Activated T-helper 17 cell treated with anti-CD3 and anti-CD28 coated beads, Interleukin-2, amount 50 U/mL, for 72 hours (primary cell): ENCODE measurements at regions not wholly inside any gene's neighbourhood (a gene's known extent, or its start where the extent isn't known, plus 50 kb on each side); places are given as distances from the start of the nearest gene placed in this dataset.

ENCODE experiments used
- ATAC-seq: fragments of 150-1000 bp; cut with Tn5 transposase; replicated peaks from 2 replicates; pipeline ENCODE4 v1.10.0; 2021; ENCODE audit warnings: mild to moderate bottlenecking, moderate library complexity
- H3K27ac Mint-ChIP-seq: one replicate; pipeline ENCODE4 v1.8.0; 2022; ENCODE audit warnings: mixed read lengths
- H3K27me3 Mint-ChIP-seq: one replicate; pipeline ENCODE4 v1.8.0; 2022; ENCODE audit warnings: mixed read lengths
- H3K36me3 Mint-ChIP-seq: one replicate; pipeline ENCODE4 v1.8.0; 2022; ENCODE audit warnings: low read depth, mild to moderate bottlenecking, mixed read lengths
- H3K4me1 Mint-ChIP-seq: one replicate; pipeline ENCODE4 v1.8.0; 2022; ENCODE audit warnings: mixed read lengths
- H3K4me3 Mint-ChIP-seq: one replicate; pipeline ENCODE4 v1.8.0; 2022; ENCODE audit warnings: mild to moderate bottlenecking, mixed read lengths
- H3K9me3 Mint-ChIP-seq: one replicate; pipeline ENCODE4 v1.8.0; 2022; ENCODE audit warnings: mixed read lengths

DNA sequence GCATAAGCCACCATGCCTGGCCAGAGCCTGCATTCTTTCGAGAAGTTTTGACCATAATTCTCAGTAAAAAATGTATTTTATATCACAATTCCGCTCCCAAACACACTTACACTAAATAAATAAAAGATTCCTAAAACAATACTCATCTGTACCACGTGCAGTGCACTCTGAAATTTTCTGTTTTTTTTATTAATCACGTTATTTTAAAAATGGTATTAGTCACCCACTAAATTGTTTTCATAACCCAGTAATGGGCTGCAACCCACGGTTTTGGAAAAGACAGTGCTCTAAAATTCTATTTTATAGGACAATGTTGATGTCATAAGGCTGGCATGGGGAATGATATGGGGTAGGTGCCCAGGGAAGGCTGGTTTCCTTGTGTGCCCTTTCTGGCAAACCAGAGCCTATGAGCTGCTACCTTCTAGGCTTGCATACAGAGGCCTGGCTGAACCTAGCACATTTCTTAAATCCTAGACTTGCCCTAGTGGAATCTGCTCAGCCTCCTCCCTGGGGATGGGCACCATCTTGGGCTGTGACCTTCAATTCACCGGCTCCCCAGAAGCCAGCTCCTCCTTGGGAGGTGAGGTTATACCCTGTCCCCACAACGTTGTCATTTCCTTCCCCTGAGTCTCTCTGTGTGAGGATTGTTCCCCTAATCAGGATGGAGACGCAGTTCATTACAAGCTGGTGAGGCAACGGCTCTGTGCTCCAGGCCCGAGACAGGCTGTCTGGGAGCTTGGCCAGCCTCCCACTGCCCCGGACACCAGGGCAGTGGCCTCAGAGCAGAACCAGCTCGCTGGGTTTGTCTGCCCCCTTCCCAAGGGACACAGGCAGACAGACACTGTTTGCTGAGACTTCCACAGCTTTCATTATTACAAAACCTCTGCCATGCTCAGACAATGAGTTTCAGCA, 116.5 kb upstream of the NAV2 start:
- no peaks in the 10 kb centered on the region for H3K36me3 Mint-ChIP-seq

DNA sequence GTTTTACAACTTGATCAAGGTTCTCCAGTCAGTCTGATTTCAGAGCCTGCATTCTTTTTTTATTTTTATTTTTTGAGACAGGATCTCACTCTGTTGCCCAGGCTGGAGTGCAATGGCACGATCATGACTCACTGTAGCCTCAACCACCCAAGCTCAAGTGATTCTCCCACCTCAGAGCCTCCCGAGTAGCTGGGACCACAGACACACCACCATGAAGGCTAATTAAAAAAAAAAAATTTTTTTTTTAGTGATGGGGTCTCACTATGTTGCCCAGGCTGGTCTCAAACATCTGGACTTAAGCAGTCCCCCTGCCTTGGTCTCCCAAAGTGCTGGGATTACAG, 117.2 kb upstream of the NAV2 start:
- Mint-ChIP-seq H3K27ac (no peak overlapping the region), H3K4me3 (no peak overlapping the region), H3K27me3 (peaks cover 11% of the 10 kb centered on the region), H3K9me3 (no peaks in the 10 kb centered on the region), H3K4me1 (no peaks in the 10 kb centered on the region), H3K36me3 (no peaks in the 10 kb centered on the region)
- ATAC-seq, result no peak

More for the DNA sequence above, 116.5 kb upstream of the NAV2 start:
- Mint-ChIP-seq H3K4me3 (no peak overlapping the region), H3K27me3 (peaks cover 14% of the 10 kb centered on the region), H3K4me1 (no peaks in the 10 kb centered on the region), H3K27ac (no peak overlapping the region), H3K9me3 (no peaks in the 10 kb centered on the region)
- ATAC-seq, result no peak

GRCh38 chr11:19594326-19594725, 118.3 kb upstream of the NAV2 start:
- Mint-ChIP-seq H3K36me3 (no peaks in the 10 kb centered on the region), H3K4me1 (no peaks in the 10 kb centered on the region), H3K27ac (no peak overlapping the region), H3K27me3 (peaks cover 15% of the 10 kb centered on the region), H3K4me3 (no peak overlapping the region), H3K9me3 (peaks cover 2% of the 10 kb centered on the region)
- no peak for ATAC-seq

- no peaks in the 10 kb centered on the region for H3K36me3 Mint-ChIP-seq
- peaks cover 4% of the 10 kb centered on the region for H3K9me3 Mint-ChIP-seq
- no peak overlapping the region for H3K4me3 Mint-ChIP-seq
- ATAC-seq, result no peak
- H3K27ac Mint-ChIP-seq, result no peak overlapping the region
- H3K4me1 Mint-ChIP-seq, result no peaks in the 10 kb centered on the region
- peaks cover 17% of the 10 kb centered on the region for H3K27me3 Mint-ChIP-seq
Measured at GRCh38 chr11:19592842-19593241, 119.8 kb upstream of the NAV2 start.

DNA sequence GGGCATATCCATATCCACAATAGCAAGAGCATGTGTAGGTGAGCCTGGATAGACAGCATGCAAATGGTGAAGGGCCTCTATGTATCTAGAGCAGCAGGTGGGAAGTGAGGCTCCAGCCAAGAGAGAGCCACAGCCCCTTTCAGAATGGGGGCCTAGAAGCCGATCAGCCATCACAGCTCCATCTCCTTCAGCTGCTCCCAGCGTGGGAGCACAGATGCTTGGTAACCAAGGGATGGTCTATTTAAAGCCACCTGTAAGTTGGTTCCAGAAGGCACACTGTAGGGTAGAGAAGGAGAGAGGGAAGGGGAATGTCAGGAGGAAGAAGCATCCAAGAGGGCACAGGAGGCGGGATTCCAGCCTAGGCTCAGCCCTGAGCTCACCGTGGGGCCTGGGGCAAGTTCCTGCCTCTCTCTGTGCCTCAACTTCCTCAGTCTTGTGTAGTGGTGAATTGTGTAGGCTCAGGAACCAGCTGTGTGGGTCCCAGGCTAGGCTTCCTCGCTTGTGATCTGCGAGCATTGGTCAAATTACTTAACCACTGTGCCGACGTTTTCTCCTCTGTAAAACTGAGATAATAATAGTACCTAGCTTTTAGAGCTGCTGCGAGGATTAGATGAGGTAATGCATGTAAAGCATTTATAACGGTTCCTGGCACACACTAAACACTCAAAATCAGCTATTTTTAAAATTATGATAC, 122.9 kb upstream of the NAV2 start:
- H3K27me3 Mint-ChIP-seq, result peaks cover 14% of the 10 kb centered on the region
- no peak overlapping the region for H3K4me3 Mint-ChIP-seq
- H3K9me3 Mint-ChIP-seq, result peaks cover 4% of the 10 kb centered on the region
- no peaks in the 10 kb centered on the region for H3K36me3 Mint-ChIP-seq
- H3K27ac Mint-ChIP-seq, result no peak overlapping the region
- ATAC-seq, result no peak
- no peaks in the 10 kb centered on the region for H3K4me1 Mint-ChIP-seq

DNA sequence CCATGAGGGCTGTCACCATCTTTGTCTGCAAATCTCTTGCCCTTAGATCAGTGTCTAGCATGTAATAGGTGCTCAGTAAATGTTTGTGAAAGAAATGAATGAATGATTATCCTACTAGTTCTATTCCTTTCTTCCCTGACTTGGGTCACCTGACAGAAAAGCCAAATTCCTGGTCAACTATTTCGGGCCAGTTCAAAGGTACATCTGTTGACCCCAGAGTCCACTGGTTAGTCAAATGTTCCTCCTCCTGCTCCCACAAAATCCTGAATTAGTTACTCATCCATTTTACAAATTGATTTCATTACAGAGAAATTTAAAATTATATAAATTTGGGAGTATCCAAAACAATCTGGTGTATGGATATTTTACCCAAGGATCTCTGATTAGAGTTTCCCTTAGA, 124.7 kb upstream of the NAV2 start:
- no peak for ATAC-seq
- Mint-ChIP-seq H3K27ac (no peak overlapping the region), H3K4me1 (no peaks in the 10 kb centered on the region), H3K4me3 (no peak overlapping the region), H3K27me3 (peaks cover 11% of the 10 kb centered on the region), H3K36me3 (no peaks in the 10 kb centered on the region), H3K9me3 (peaks cover 4% of the 10 kb centered on the region)

DNA sequence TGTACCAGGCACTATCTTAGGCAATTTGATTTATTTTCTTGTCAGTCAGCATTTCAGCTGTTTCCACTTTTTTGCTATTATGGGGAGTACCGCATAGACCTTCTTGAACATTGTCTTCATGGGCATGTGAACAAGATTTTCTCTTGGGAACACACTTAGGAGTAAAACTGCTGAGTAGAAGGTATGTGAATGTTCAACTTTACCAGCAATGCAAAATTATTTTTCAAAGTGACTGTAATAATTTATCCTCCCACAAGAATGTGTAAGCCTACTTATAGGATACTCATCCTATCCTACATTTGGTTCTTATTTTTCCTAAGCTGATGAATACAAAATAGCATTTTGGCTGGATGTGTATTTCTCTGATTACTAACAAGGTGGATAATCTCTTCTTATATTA, 132.0 kb upstream of the NAV2 start:
- no peak overlapping the region for H3K4me3 Mint-ChIP-seq
- no peak for ATAC-seq
- H3K27ac Mint-ChIP-seq, result no peak overlapping the region
- H3K9me3 Mint-ChIP-seq, result no peaks in the 10 kb centered on the region
- no peaks in the 10 kb centered on the region for H3K27me3 Mint-ChIP-seq
- no peaks in the 10 kb centered on the region for H3K4me1 Mint-ChIP-seq
- H3K36me3 Mint-ChIP-seq, result no peaks in the 10 kb centered on the region

GRCh38 chr11:19579957-19580356, 132.7 kb upstream of the NAV2 start:
- H3K27me3 Mint-ChIP-seq, result no peaks in the 10 kb centered on the region
- H3K36me3 Mint-ChIP-seq, result no peaks in the 10 kb centered on the region
- ATAC-seq, result no peak
- H3K4me1 Mint-ChIP-seq, result no peaks in the 10 kb centered on the region
- no peak overlapping the region for H3K4me3 Mint-ChIP-seq
- H3K27ac Mint-ChIP-seq, result no peak overlapping the region
- H3K9me3 Mint-ChIP-seq, result no peaks in the 10 kb centered on the region

GRCh38 chr11:19578871-19579270, 133.8 kb upstream of the NAV2 start:
- Mint-ChIP-seq H3K27me3 (no peaks in the 10 kb centered on the region), H3K9me3 (no peaks in the 10 kb centered on the region)
- ATAC-seq, result no peak

DNA sequence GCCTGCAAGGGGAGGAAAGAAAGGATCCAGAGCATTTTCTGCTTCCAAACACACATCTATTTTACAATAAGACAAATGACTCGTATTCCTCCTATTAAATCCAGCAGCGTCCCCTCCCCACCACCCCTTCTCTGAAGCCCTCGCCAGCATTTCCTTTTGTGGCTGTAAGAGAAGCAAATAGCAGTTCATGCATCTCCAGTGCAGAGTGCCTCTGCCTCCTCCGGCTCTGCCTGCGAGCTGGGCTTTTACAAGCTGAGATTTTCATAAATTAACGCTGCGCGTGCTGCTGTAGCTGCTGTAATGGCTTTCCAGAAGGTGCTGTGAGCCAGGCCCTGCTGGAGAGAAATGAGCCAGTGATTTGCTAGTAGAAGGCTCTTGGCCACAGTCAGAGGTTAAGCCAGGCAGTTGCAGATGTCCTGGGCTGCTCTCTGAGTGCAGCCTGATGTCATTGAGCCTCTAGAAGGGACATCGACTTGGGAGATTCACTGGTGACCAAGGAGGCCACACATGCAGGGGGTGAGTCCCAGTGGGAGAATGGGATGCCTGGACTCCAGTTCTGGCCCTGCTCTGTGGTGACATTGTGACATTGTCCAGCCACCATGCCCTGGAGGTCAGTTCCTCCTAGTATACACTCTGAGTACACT, 134.5 kb upstream of the NAV2 start:
- H3K4me3 Mint-ChIP-seq, result no peak overlapping the region
- no peaks in the 10 kb centered on the region for H3K4me1 Mint-ChIP-seq
- ATAC-seq, result no peak
- H3K27ac Mint-ChIP-seq, result no peak overlapping the region
- no peaks in the 10 kb centered on the region for H3K9me3 Mint-ChIP-seq
- H3K27me3 Mint-ChIP-seq, result no peaks in the 10 kb centered on the region
- no peaks in the 10 kb centered on the region for H3K36me3 Mint-ChIP-seq

More at GRCh38 chr11:19578871-19579270, 133.8 kb upstream of the NAV2 start:
- Mint-ChIP-seq H3K4me1 (no peaks in the 10 kb centered on the region), H3K27ac (no peak overlapping the region), H3K4me3 (no peak overlapping the region), H3K36me3 (no peaks in the 10 kb centered on the region)

GRCh38 chr11:19577391-19577975, 135.2 kb upstream of the NAV2 start:
- Mint-ChIP-seq H3K4me3 (no peak overlapping the region), H3K27me3 (no peaks in the 10 kb centered on the region), H3K9me3 (no peaks in the 10 kb centered on the region), H3K4me1 (no peaks in the 10 kb centered on the region), H3K36me3 (no peaks in the 10 kb centered on the region), H3K27ac (no peak overlapping the region)
- no peak for ATAC-seq

- Mint-ChIP-seq H3K4me3 (no peak overlapping the region), H3K36me3 (no peaks in the 10 kb centered on the region), H3K4me1 (no peaks in the 10 kb centered on the region), H3K27me3 (no peaks in the 10 kb centered on the region), H3K27ac (no peak overlapping the region), H3K9me3 (no peaks in the 10 kb centered on the region)
- no peak for ATAC-seq
Measured at GRCh38 chr11:19576903-19577302, 135.7 kb upstream of the NAV2 start.

- Mint-ChIP-seq H3K4me1 (no peaks in the 10 kb centered on the region), H3K36me3 (no peaks in the 10 kb centered on the region), H3K27me3 (no peaks in the 10 kb centered on the region), H3K4me3 (no peak overlapping the region), H3K9me3 (no peaks in the 10 kb centered on the region), H3K27ac (no peak overlapping the region)
- ATAC-seq, result no peak
Measured at GRCh38 chr11:19576054-19576453, 136.6 kb upstream of the NAV2 start.

DNA sequence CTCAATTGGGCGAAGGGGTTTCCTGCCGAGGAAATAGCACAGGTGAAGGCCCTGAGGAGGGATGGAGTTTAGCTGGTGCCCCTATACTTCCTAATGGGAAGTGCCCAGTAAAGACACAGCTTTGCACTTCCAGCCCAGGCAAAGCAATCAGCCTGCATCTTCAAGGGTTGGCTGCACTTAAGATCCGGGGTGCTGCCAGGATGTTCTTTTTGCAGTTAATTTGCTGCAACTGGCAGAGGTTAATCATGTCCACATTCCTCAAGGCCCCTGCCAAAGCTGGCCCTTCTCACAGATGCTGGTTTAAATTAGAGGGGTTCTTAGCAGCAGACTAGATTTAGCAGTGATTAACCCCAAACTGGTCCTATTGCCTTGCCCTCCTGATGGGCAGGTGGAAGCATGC, 137.7 kb upstream of the NAV2 start:
- Mint-ChIP-seq H3K4me1 (no peaks in the 10 kb centered on the region), H3K36me3 (no peaks in the 10 kb centered on the region), H3K27me3 (no peaks in the 10 kb centered on the region), H3K9me3 (no peaks in the 10 kb centered on the region), H3K27ac (no peak overlapping the region), H3K4me3 (no peak overlapping the region)
- no peak for ATAC-seq
